MG63 (cell line): ENCODE measurements at regions not wholly inside any gene's neighbourhood (a gene's known extent, or its start where the extent isn't known, plus 50 kb on each side); places are given as distances from the start of the nearest gene placed in this dataset.

Experiments
- DNase-seq: peaks from one replicate; pipeline ENCODE4 v3.0.0-alpha.2; 2020
- H3K27me3 ChIP-seq: fragments of 250-450 bp; sonication (Bioruptor Pico); 2 replicates; pipeline ENCODE4 v1.5.1; 2020; ENCODE audit warnings: mild to moderate bottlenecking, moderate library complexity
- H3K36me3 ChIP-seq: fragments of 250-450 bp; sonication (Bioruptor Pico); 2 replicates; pipeline ENCODE4 v1.5.1; 2020; ENCODE audit warnings: mild to moderate bottlenecking, moderate library complexity
- H3K4me3 ChIP-seq: fragments of 250-450 bp; sonication (Bioruptor Pico); 2 replicates; pipeline ENCODE4 v1.5.1; 2020; ENCODE audit warnings: mild to moderate bottlenecking, moderate library complexity
- H3K9me3 ChIP-seq: fragments of 250-450 bp; sonication (Bioruptor Pico); 2 replicates; pipeline ENCODE4 v1.5.1; 2020; ENCODE audit warnings: mild to moderate bottlenecking, moderate library complexity

- no peak for DNase-seq
These were observed 191.4 kb downstream of the PTPRU start for GRCh38 chr1:29427614-29428279.

GRCh38 chr1:29426701-29427279 lies 190.5 kb downstream of the PTPRU start:
- Histone ChIP-seq H3K36me3 (no peaks in the 10 kb centered on the region), H3K9me3 (no peaks in the 10 kb centered on the region; the same call in none of the 2 replicates), H3K27me3 (no peaks in the 10 kb centered on the region), H3K4me3 (no peak overlapping the region)
- no peak for DNase-seq

More at GRCh38 chr1:29427614-29428279, 191.4 kb downstream of the PTPRU start:
- no peaks in the 10 kb centered on the region; the same call in none of the 2 replicates for H3K9me3 ChIP-seq
- no peak overlapping the region for H3K4me3 ChIP-seq
- no peaks in the 10 kb centered on the region for H3K27me3 ChIP-seq
- H3K36me3 ChIP-seq = no peaks in the 10 kb centered on the region

GRCh38 chr1:29425631-29426030 lies 189.3 kb downstream of the PTPRU start:
- no peaks in the 10 kb centered on the region; the same call in 1 of the 2 replicates for H3K9me3 ChIP-seq
- no peaks in the 10 kb centered on the region for H3K27me3 ChIP-seq
- no peak overlapping the region for H3K4me3 ChIP-seq
- no peak for DNase-seq
- no peaks in the 10 kb centered on the region for H3K36me3 ChIP-seq

GRCh38 chr1:29424266-29424665 lies 187.9 kb downstream of the PTPRU start:
- Histone ChIP-seq H3K9me3 (no peaks in the 10 kb centered on the region; the same call in 1 of the 2 replicates), H3K4me3 (no peak overlapping the region), H3K36me3 (no peaks in the 10 kb centered on the region), H3K27me3 (no peaks in the 10 kb centered on the region)
- no peak for DNase-seq

- H3K27me3 ChIP-seq = no peaks in the 10 kb centered on the region
- DNase-seq = no peak
- H3K36me3 ChIP-seq = no peaks in the 10 kb centered on the region
- no peaks in the 10 kb centered on the region; the same call in 1 of the 2 replicates for H3K9me3 ChIP-seq
- no peak overlapping the region for H3K4me3 ChIP-seq
These were observed 183.9 kb downstream of the PTPRU start for GRCh38 chr1:29420202-29420601.

- DNase-seq = no peak
- H3K9me3 ChIP-seq = no peaks in the 10 kb centered on the region; the same call in 1 of the 2 replicates
These were observed 181.6 kb downstream of the PTPRU start for GRCh38 chr1:29417971-29418370.

GRCh38 chr1:29417147-29417858 lies 181.0 kb downstream of the PTPRU start:
- H3K9me3 ChIP-seq = no peaks in the 10 kb centered on the region; the same call in 1 of the 2 replicates
- peak; percentile 53 for DNase-seq
- H3K4me3 ChIP-seq = no peak overlapping the region
- no peaks in the 10 kb centered on the region for H3K36me3 ChIP-seq
- H3K27me3 ChIP-seq = no peaks in the 10 kb centered on the region

More at GRCh38 chr1:29417971-29418370, 181.6 kb downstream of the PTPRU start:
- no peak overlapping the region for H3K4me3 ChIP-seq
- no peaks in the 10 kb centered on the region for H3K27me3 ChIP-seq
- no peaks in the 10 kb centered on the region for H3K36me3 ChIP-seq

GRCh38 chr1:29416267-29417146 lies 180.2 kb downstream of the PTPRU start:
- DNase-seq = no peak
- Histone ChIP-seq H3K9me3 (no peaks in the 10 kb centered on the region; the same call in 1 of the 2 replicates), H3K27me3 (no peaks in the 10 kb centered on the region), H3K36me3 (no peaks in the 10 kb centered on the region), H3K4me3 (no peak overlapping the region)

- H3K9me3 ChIP-seq = no peaks in the 10 kb centered on the region
- no peak for DNase-seq
- H3K27me3 ChIP-seq = no peaks in the 10 kb centered on the region
- no peak overlapping the region for H3K4me3 ChIP-seq
- no peaks in the 10 kb centered on the region for H3K36me3 ChIP-seq
These were observed 179.5 kb downstream of the PTPRU start for GRCh38 chr1:29415861-29416260.

- no peak for DNase-seq
- Histone ChIP-seq H3K36me3 (no peaks in the 10 kb centered on the region), H3K27me3 (no peaks in the 10 kb centered on the region), H3K9me3 (no peaks in the 10 kb centered on the region), H3K4me3 (no peak overlapping the region)
These were observed 179.0 kb downstream of the PTPRU start for GRCh38 chr1:29415156-29415830.

GRCh38 chr1:29414086-29414485 lies 177.8 kb downstream of the PTPRU start:
- DNase-seq = no peak
- Histone ChIP-seq H3K27me3 (no peaks in the 10 kb centered on the region), H3K36me3 (no peaks in the 10 kb centered on the region), H3K9me3 (no peaks in the 10 kb centered on the region), H3K4me3 (no peak overlapping the region)

- Histone ChIP-seq H3K27me3 (no peaks in the 10 kb centered on the region), H3K4me3 (no peak overlapping the region), H3K9me3 (no peaks in the 10 kb centered on the region), H3K36me3 (no peaks in the 10 kb centered on the region)
- no peak for DNase-seq
These were observed 177.3 kb downstream of the PTPRU start for GRCh38 chr1:29413661-29414060.

- Histone ChIP-seq H3K36me3 (no peaks in the 10 kb centered on the region), H3K27me3 (no peaks in the 10 kb centered on the region), H3K9me3 (no peaks in the 10 kb centered on the region), H3K4me3 (no peak overlapping the region)
- peak; percentile 21 for DNase-seq
These were observed 176.3 kb downstream of the PTPRU start for GRCh38 chr1:29412591-29412990.

- Histone ChIP-seq H3K27me3 (no peaks in the 10 kb centered on the region), H3K36me3 (no peaks in the 10 kb centered on the region), H3K9me3 (no peaks in the 10 kb centered on the region), H3K4me3 (no peak overlapping the region)
- DNase-seq = no peak
These were observed 174.2 kb downstream of the PTPRU start for GRCh38 chr1:29410476-29410875.

GRCh38 chr1:29409616-29410015 lies 173.3 kb downstream of the PTPRU start:
- H3K9me3 ChIP-seq = no peaks in the 10 kb centered on the region

More at GRCh38 chr1:29409616-29410015, 173.3 kb downstream of the PTPRU start:
- Histone ChIP-seq H3K27me3 (no peaks in the 10 kb centered on the region), H3K4me3 (no peak overlapping the region), H3K36me3 (no peaks in the 10 kb centered on the region)
- DNase-seq = no peak
